Inflammatory macrophage treated with lipopolysaccharide for 4 hours (primary cell): ENCODE measurements at regions not wholly inside any gene's neighbourhood (a gene's known extent, or its start where the extent isn't known, plus 50 kb on each side); places are given as distances from the start of the nearest gene placed in this dataset.

ENCODE experiments used
- DNase-seq: peaks from one replicate; pipeline ENCODE4 v3.0.0-alpha.2; 2020

DNA sequence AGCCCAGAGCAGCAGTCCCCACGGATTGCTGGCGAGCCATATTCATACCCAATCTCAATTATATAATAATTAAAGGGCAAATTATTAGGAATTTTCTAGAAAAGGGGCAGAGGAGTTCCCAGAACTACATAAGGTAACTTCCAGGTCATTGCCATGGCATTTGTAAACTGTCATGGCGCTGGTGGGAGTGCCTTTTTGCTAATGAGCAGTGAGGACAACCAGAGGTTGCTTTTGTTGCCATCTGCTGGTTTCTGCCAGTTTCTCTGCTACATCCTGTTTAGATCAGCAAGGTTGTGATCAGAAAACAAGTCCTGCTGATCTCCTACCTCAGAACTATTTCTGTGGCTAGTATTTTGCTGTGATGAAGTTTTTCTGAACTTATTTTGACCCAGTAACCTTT lies 159.8 kb upstream of the PIEZO2 start:
- DNase-seq, result peak; percentile 0

DNA sequence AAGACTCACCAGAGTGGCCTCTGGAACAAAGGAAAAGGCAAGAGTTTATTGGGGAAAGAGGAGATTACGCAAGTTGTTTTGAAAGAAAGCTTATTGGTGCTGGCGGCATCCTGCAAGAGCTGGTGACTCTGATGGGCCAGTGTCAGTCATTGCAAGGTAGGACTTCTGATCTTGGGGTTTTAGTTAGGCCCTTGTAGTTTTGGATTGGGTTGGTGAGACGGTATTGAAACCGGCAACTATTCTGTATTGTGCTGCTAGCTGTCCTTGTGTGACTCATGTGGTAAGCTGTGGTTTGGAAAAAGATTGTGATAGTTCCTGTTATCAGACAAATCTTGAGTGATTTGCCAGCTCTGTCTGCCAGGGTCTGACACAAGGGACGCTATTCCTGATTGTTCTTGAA lies 159.1 kb upstream of the PIEZO2 start:
- DNase-seq, result peak; percentile 31

DNA sequence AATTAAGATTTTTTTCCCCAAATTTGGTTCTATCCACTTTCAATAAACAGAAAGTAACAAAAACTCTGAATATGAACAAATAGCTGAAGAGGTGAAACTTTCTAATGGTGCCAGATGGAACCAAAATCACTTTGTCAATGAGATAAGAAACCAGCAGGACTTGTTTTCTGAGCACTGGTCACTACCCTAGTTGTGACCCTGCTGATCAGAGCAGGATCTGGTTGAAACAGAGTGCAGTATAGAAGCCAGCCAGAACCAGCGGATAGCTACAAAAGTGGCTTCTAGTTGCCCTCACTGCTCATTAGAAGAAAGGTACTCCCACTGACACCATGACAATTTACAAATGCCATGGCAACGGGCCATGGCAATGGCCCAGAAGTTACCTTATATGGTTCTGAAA lies 158.3 kb upstream of the PIEZO2 start:
- DNase-seq, result no peak

DNA sequence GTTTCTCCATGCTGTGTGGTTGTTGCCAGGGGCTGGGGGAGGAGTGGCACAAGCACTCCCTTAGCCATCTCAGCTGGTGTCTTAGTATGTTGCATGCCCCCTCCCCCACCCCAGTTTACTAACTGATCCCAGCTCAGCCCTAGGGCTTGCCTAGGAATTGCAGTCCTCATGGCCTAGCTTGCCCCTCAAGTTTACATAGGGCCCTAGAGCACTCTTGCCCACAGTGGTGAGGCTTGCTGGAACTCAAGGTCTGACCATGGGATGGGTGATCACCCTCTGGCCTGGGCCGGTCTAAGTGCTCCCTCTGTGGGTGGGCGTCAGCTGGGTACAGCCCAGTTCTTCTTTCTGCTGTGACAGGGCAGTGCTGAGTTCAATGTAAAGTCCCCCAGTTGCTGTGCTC lies 156.1 kb upstream of the PIEZO2 start:
- no peak for DNase-seq

DNA sequence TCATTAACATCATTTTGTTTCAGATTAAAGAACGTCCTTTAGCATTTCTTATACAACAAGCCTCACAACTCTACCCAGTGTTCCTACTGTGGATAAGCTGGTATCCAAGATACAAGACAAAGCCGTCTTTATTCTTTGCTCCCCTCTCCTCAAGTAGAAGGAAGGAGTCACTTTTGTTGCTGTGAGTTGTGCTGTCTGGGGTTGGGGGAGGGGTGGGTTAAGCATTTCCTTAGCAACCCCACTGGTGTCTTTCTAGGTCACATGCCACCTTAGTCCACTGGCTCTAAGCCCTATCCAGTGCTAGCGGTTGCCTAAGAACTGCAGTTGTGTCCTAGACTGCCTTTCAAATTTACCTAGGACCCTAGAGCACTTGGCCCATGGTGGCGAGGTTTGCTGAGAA lies 155.6 kb upstream of the PIEZO2 start:
- no peak for DNase-seq

DNA sequence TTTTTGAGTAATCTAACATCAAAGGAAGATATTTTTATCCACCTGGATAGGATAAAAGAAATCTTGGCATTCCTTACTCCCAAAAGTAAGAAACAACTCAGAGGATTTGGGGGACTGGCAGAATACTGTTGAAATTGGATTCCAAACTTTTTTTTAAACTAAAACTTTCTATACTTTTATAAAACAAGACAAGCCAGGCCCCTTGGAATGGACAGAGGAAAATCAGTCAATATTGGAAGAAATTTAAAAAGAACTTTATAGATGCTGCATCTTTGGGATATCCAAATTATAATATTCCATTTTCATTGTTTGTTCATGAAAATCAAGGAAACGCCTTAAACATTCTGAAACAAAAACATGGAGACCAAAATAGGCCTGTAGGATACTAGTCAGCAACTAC lies 147.6 kb upstream of the PIEZO2 start:
- DNase-seq, result no peak

DNA sequence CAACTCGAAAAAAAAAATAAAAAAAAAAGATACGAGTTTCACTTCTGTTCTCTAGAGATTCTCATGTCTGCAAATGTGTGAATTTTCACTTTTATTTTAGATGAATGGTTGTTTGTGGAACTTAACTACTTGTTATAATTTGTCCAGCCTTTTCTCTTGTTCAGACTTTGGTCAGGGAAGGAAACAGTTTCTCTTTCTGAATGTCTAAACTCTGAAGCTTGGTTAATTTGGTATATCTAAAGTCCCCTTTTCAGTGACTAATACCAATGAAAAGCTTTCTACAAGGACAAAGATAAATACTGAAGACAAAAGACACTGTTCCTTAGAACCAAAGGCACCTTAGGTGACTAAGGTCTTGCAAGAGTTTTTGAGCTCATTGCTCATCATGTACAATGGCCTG lies 144.4 kb upstream of the PIEZO2 start:
- peak; percentile 3 for DNase-seq

DNA sequence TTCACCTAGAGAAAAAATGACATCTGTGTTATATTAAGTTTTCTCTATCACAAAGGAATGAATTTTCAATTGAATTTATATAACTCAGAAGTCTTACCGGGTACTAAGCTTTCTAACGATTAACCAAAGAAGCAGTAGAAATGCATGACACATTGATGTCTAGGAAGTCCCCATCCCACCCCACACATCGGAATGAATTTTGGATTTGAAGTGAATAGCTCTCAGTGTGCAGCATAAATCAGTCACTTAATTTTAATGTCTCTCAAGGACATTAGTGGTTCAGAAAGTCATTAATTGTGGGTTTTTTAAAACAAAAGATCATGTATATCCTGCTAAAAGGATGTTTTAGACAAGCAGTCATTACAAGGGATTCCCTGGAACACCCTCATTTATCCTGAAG lies 141.4 kb upstream of the PIEZO2 start:
- no peak for DNase-seq

DNA sequence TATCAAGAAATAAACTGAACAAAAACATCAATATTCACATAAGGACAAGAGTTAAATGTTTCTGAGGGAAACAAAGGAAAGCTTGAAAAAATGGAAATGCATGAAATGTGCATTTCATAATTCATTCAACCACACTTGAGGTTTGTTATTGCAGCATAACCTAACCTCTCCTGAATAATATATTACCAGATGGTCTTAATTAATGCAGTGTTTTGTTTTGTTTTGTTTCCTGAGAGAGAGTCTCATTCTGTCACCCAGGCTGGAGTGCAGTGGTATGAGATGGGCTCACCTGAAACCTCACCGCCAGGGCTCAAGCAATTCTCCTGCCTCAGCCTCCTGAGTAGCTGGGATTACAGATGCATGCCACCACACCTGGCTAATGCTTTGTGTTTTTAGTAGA lies 139.9 kb upstream of the PIEZO2 start:
- DNase-seq, result no peak

DNA sequence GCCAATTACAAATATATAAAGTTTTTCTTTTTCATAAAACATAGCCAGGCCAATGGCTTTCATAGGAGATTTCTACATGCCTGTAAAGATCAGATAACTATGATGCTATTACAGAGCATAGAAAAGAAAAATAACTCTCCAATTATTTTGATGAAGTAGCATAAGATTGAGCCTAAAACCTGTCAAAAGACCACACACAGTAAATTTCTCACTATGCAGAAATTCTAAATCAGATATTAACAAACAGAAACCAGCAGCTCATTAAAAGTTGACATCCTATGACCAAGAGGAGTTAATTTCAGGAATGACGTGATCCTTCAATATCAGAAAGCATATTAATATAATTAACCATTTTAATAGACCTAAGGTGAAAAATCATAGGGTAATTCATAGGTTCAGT lies 139.0 kb upstream of the PIEZO2 start:
- DNase-seq, result no peak

DNA sequence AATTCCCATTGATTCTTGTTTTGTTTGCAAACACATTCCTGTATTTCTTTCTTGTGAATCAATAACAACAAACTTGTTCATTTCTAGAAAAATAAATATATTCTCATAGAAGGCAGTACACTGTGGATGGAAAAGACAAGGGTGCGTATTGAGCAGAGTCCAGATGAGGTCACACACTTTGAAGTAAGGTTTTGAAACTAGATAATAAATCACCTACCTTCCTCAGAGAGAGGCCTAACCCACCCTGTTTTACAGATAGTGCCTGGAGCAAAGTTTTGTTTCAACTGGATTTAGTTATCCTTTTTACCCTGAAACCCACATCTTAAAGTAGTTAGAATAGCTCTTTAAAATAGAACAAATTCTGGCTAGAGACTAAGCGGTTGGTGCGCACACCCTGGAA lies 137.1 kb upstream of the PIEZO2 start:
- no peak for DNase-seq

DNA sequence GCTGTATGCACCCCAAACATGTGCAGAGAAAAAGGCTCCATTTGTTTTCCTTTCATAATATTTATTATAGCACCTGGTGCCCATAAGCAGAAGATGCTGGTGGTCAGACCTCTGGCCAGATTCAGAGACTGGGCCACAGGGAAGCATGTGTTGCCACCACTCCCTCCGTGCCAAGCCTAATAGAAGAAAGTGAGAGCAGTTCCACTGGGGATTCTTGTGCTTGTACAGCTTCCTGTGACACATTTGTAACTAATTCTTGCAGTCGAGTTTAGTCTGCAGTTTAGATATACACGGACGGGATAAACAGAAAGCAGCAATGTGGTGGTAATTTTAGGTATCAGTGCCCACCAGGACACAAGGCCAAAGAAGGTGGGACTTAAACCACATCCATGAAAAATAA lies 135.4 kb upstream of the PIEZO2 start:
- DNase-seq, result no peak

DNA sequence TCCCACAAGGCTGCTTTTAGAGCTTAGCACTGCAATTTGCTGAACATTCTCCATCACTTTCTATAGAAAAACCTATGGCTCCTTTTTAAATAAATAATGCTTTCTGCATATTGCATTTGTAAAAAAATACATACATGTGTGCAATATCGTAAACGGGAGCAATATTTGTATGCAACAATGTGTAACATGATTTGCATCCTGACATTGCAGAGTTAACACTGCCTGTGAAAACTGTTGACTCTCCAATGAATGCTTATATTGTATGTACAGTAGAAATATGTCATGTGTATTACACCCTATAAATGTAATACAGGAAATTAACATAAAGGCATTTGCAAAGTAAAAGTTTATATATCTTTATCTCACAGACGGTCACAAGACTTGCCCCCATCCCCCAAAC lies 135.0 kb upstream of the PIEZO2 start:
- no peak for DNase-seq

DNA sequence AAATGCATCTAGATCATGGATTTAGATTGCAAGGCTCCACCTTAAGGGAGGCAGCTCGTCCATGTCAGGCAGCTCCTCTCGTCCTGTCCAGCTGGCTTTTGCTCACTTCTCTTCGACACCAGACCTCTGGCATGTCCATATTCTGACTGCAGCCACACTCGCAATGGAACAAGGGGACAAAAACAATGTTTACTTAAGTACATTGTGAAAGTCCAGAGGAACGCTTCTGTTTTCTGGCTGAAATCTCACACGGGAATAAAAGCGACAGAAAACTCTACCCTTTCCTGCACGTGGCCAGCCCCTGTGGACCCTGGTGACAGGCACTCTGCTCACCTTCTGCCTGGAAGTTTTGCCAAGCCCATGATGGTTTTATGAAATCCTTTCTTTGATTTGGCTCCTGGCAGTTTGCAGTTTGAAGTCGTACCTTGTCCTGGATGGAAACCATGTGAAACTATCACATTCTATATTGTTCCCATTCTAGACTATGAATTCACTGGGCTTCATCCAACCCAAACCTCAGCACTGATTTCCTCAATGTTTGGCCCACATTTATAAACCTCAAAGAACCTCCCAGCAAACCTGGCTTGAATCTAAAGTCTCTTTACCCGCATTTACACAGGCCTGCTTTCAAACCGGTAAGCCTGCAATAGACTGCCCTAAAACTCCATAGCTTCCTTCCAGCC lies 134.3 kb upstream of the PIEZO2 start:
- no peak for DNase-seq

DNA sequence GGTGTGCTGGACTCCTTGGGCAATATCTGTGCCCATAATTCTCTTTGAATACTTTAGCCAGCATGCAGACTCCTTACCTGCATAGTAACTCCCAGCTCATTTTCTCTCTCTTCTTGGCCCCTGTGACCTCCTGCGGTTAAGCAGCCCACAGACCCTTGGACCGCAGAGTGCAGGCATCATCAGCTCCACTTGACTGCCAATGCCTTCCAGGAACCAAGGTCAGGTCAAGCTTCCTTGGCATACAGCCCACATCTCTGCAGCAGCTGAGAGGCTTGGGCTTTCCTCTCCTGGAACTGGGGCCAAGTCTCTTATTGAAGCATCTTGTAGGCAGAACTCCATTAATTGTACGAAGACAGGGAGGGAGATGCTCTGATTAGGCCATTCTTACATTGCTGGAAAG lies 130.1 kb upstream of the PIEZO2 start:
- no peak for DNase-seq

DNA sequence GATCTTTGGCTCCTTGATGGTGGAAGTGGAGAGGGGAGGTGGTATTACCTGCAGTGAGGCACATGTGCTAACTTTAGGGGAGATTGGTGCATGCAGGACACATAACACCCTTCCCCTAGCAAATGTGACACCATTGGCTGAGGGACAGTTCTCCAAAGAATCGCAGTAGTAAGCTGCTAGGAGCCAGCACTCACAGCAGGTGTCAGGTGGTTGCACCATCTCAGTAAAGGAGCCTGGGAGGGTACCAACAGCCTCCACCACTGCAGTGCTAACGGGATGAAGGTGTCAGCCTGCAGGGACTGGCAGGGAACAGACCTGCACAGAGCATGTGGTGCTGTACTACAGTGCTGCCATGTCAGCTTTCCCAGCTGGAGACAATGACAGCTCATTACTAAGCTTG lies 127.3 kb upstream of the PIEZO2 start:
- no peak for DNase-seq

DNA sequence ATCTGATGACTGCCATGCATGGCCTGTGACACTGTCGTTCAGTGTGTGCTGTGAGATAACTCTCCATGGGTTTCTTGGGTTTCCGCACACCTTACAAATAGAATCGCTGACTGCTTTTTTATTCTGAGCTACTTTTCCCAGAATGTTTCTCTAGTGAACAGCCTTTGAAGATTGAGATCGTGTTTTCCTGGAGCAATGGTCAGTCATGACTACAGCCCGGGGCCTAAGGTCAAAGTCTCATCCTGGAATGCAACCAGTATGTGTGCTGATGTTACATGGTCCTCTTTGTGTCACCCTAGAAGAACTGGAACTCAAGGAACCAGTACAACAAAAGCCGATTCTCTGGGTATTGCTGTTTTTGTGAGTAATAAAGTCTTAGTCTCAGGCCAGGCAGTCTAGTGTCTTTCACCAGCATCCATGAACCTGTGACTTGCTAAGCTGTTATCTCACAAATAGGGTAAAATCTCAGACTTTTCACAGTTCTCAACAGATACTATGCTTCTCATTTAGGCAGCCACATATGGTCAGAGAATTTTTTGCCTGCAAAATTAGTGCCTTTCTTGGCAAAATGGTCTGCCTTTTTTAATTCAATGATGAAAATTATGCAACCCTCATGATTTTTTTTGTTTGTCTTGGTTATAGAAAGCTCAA lies 124.9 kb upstream of the PIEZO2 start:
- no peak for DNase-seq

DNA sequence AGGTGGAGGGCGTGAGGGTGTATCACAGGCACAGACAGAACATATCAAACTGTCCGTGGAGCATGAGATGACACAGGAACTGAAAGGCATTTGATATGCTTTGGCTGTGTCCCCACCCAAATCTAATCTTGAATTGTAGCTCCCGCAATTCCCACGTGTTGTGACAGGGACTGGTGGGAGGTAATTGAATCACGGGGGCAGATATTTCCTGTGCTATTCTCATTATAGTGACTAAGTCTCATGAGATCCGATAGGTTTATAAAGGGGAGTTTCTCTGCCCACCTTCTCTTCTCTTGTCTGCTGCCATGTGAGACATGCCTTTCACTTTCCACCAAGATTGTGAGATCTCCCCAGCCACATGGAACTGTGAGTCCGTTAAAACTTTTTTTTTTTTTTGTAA lies 123.1 kb upstream of the PIEZO2 start:
- no peak for DNase-seq

DNA sequence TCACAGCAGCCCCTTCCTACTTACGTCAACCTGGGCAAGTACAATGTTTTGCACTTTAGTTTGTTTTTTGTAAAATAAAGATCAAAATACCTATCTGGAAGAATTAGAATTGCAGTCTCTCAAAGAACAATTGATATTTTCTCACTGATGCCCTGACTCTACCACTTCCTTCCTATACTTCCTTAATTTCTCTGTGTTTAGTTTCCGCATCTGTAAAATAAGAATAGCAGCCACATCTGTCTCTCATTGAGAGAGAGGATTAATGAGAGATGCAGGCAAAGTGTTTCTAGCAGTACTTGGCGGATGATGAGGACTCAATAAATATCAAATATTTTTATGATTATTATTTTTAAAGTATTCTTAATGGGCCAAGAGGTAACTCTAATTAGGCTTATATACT lies 122.6 kb upstream of the PIEZO2 start:
- no peak for DNase-seq

DNA sequence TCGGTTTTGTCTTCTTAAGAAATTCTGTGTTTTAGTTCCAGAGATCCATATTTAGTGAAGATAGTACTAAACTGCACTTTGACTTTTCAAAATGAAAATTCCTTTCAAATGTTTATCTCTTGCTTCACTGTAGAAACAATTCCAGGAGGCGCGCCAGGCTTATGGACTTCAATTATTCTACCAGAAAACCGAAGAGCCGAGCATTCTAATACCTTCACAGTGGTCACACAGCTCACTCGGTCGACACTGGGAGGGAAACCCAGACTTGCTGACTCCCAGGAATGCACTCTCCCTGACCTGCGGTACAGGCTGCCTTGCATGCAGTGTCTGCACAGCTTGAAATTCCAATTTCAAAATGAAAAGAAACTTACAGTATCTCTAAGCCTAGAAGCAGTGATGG lies 119.9 kb upstream of the PIEZO2 start:
- DNase-seq, result no peak

DNA sequence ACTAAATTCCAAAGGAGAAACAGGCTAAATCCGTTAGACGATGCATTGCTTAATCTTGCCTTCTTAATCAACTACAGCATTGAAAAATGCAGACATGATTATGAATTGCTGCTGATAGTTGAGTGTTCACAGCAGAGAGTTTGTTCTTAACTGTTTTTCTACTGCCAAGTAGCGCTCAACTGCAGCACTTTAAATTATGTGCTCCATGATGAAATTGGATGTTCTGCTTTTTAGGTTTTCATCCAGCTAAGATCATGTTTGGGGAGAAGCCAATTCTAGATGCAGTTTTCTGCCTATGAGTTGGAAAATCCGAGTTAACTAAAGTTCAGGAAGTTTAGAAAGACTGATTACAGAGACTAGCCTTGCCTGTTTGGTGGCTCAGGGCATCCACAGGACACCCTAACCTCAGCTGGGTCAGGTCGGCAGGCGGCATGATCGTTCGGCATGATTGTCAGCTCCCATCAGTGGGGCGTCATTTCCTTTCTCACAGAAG lies 119.4 kb upstream of the PIEZO2 start:
- no peak for DNase-seq

DNA sequence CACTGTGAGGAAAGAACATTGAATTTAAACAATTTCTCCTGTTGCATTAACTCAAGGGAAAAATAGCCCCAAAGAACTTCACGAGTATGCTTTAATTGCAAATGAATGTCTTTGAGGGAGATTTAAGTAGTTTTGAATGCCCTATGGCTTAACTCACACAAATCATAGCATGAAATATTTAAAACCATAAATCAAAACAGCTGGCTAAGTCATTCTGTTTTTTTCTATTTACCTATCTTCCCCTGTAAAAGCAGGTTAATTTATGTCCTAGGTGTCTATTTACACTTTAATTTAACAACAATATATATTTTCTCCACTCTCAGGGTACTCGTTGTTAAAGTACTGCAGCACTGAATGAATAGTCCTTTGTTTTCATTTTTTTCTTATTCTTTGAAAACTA lies 118.8 kb upstream of the PIEZO2 start:
- no peak for DNase-seq

DNA sequence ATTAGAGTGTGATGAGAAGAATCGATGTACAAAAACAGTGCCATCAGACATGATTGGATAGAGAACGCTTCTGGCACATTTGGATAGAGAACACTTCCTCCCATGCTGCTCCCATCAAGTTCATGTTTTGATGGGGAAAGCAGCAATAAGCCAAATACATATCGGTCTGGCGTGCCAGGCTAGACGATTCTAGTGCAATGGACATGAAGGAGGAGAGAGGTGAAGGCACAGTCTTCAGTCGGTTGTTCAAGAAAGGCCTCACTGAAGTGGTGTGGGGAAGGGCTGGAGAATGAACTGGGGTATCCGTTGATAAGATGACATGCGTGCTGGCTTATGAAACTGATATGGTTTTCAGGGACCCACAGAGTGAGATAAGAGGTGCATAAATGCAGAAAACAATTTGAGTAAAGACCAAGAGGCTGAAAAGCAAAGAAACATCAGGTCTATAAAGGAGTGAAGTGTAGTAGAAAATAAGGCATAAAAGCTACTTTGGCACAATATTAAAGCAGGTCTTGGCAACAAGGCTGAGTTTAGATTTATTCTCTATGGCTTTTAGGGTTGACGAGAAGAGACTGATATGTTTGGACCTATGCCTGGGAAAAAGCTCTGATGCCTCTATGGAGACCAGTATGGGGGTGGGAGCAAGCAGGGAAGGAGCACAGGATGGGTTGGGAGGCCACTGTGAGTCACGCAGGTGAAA lies 117.6 kb upstream of the PIEZO2 start:
- no peak for DNase-seq

DNA sequence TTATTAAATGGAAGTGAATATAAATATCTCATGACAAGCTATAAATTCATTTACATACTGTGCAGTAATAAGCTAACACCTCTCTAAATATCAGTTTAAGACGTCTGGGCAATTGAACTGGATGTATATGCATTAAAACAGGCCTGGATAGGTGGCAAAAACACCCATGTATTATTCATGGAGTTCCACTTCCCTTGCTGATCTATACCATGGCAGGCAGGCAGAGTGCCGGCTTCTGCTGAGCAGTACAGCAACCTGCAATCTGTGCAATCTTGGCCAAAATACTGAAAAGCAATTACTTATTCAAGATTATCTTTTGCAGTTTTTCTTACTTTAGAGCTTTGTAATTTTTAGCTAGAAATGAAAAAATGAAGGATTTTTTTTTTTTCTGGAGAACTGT lies 112.1 kb upstream of the PIEZO2 start:
- no peak for DNase-seq
